ENCODE measurements at regions not wholly inside any gene's neighbourhood (a gene's known extent, or its start where the extent isn't known, plus 50 kb on each side); places are given as distances from the start of the nearest gene placed in this dataset.
"Not testable (repeated sequence)": the region's sequence is repeated elsewhere in the genome, so short reads cannot be mapped to it uniquely, and the experiment has no call there.

DNA sequence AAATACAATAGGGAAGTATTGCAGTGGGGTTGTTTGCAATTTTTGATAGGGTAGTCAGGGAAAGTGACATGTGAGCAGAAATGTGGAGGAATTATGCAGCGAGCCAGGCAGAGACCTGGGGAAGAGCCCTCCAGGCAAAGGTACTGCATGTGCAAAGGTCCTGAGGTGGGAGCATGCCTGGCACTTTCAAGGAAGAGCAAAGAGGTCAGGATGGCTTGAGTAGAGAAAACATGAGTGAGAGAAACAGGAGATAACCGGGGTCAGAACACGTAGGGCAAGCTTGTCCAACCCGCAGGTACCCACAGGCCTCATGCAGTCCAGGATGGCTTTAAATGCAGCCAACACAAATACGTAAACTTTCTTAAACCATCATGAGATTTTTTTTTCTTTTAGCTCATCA is 71.0 kb downstream of the COQ2 start:
- DNase-seq = no peak

DNA sequence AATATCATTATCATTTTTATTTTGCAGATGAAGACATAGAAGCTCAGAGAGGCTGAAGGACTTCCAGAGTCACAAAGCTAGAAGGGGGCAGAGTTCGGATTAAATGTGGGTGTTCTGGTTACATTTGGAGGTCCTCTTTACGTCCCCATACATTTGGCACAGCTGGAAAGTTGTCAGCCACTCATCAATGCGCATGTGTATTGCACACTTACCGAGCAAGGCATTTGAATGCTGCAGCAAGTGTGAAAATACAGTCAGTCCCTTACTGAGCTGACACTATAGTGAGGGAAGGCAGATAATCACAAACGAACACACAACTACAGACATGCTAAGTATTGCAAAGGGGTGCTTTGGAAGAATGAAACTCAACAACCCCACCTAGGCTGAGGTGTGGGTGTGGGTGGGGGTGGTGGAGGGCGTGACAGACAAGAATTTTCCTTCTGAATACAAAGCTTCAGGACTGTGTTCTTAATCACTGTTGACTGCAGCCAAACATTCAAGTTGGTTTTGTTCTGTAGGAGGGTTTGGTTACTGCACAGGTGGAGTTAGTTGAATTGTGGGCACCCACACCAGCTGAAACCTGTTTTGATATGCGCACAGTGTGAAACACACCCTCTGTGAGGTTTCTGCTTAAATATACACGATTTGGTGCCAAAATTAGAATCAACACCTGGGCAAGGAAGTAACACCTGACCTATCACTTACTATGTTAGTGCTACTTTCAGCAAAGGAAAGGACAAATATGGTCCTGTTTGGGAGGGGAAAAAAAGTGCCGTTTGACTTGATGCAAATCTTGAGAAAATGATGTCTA is 72.4 kb downstream of the COQ2 start:
- peak; percentile 15 for DNase-seq

DNA sequence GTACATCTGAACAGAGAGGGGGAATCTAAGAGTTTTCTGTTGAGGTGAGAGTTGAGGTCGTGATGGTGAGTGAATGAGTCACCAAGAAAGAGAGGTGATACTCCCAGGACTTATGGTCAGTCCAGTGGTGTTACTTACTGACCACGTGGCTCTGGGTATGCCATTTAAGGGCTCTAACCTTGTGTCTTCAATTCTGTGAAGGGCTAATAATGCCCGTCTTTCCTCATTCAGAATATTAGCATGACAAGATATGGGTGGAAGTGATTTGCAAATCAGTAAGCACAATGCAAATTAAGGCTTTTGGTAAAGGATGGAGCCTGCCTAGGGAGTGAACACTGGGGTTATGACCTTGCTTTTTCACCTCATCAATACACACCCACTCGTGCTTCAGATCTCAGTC is 75.2 kb downstream of the COQ2 start:
- no peak for DNase-seq

DNA sequence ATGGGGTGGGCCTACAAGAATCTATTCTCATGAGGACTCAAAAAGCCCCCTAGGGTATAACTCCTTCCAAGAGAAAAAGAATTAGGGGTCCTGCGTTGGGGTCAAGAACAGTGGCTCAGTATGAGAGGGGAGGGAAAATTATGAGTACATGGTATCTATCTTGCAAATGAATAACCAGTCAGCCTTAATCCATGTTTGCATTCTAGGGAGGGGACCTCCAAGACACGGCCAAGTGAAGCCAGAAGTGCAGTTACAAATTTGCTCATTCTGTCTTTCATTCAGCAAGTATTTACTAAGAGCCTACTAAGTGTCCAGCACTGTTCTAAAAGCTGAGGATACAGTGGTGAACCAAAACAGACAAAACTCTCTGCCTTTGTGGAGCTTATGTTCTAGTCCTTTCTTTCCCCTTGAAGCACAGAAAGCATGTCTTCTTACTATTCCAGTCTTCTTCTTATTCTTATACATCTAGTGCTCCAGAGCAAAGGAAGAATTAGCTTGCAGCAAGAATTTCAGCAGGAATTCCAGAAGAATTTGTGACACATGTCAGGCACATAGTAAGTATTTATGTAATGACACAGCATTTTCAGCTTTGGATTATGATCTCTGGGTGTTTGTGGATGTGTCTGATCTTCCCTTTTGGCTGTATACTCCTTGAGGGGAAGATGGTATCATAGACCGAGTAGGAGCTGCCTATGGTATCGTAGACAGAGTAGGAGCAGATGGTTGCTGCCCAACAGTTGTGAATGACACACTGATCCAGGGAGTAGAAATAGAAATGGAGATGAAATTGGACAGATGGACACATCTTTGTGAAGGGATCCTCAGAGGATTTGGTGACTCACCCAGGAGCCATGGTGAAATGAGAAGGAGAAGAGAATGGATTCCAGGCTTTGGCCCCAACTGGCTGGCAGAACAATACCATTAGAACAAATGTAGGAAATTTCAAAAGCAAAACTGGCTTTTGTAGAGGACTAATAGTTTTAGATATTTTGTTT is 75.9 kb downstream of the COQ2 start:
- DNase-seq = no peak

DNA sequence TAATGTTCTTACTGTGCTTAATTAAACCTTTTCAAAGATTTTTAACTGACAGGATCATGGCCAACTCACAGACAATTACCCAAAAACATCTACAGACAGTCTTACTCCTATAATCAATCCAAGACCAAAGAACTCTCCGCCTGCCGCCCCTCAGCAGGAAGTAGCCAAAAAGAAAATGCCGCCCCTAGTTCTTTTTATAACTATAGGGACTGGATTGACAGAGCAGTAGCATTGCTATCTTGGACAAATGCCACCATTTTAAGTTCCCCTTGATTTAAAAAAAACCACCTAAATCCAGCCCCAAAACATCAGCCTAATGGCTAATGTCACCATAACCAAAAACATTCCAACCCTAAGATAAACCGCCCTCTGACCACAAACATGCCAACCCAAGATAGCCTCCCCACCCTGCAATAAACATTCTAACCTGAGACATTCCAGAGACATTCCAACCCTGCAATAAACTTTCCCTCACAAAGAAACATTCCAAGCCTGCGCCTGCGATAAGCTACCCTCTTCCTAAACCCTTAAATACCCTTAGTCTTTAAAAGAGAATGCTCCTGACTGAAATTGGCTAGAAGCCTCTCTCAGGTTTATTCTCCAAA is 77.0 kb downstream of the COQ2 start:
- DNase-seq = no peak

DNA sequence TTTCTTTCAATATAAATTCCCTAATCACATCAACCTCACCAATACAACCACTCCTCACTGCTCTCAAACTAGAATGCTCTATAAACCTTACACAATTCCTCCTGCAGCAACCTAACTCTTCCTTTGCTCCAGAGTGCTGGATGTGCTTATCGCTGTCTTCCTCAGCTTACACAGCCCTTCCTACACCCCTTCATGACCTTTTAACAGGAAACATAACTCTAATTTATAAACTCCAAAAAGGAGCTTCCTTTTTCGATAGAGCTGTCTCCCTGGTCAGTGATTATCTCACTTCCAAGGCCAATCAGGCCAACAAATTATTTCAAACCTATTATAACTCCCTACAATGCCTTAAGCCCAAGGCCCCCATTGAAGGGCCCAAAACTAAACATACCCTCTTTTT is 78.8 kb downstream of the COQ2 start:
- DNase-seq = no peak

DNA sequence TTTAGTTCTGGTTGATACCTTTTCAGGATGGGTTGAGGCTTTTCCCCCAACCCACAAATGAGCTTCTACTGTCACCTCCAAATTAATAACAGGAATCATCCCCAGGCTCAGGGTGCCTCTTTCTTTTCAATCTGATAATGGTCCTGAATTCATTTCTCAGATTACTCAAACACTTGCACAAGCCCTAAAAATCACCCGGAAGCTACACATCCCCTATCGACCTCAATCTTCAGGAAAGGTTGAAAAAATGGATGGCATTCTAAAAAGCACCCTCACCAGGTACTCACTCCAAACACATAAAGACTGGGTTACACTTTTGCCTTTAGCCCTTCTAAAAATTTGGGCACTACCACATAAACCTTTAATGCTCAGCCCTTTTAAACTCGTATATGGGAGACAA is 79.9 kb downstream of the COQ2 start:
- DNase-seq = no peak

DNA sequence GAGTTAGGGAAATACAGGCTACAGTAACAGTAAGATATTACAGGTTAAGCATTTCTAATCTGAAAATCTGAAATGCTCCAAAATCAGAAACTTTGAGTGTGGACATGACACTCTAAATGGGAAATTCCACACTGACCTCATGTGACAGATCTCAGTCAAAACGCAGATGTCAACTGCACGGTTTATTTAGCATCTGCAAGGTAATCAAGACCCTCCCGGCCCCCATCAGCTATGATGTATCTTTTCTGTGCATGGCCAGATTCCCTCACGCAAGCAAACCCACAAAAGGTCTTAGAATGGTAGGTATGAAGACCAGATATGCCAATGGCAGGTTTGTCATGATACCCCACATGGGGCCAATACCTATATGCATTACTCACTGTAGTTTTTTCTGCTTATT is 82.8 kb downstream of the COQ2 start:
- no peak for DNase-seq

DNA sequence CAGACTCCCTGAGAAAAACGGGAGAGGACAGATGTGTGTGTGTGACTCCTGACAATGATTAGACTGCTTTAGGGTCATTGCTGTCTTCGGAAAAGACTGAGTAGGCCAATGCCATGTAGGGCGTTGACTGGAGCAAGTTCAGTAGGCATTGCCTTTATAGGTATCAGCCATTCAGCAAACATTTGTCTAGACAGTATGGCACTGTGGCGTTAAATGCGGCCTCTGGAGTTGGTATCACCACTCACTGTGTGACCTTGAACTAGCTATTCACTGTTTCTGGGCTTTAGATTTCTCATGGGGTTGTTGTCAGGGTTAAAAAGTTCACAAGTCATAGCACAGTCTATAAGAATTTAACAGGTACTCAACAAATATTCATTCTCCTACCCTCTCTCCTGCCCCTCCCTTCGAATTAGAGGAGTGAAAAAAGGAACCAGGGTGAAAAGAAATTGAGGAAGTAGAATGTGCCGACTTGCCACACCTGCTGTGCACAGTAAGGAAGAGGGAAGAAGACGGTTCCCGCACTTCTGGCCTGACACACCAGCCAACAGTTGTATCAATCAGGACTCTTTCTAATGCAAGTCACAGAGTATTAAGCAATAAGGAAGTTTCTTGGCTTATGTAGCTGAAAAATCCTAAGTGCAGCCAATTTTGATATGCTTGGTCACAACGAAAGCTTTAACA is 83.2 kb upstream of the PLAC8 start:
- no peak for DNase-seq

DNA sequence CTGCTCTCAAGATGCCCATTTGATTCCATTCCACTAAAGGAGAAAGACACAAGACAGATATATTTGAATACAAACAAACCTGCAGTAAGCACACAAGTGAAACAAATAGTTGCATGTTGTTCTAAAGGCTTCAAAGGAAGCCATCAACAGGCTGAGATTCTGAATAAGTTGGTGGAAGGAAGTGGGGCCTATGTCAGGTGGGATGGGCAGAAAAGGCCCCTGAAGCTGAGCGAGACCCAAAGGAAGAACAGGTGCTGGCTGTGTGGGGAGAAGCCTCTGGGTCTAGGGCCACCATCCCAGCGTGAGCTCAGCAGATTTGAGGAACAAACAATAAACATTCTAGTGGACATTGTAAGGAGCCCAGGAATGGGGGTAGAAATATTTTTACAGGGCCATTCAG is 82.4 kb upstream of the PLAC8 start:
- DNase-seq = no peak

DNA sequence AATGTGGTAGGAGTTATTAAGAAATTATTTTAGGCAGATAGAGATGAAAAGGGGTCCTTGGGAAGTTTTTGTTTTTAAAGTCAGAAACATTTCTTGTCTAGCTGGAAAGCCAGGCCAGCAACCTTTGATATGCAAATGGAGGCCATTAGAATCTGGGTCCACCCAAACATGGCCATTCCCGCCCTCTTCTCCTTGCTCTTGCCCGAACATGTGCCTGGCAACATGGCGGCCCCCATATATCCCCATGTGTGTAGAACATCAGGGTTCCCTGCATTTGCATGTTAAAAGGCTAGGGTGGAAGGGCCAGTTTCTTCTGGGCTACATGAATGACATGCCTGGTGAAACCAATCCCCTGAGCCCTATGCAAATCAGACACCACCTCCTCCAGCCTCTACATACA is 80.7 kb upstream of the PLAC8 start:
- DNase-seq = no peak

DNA sequence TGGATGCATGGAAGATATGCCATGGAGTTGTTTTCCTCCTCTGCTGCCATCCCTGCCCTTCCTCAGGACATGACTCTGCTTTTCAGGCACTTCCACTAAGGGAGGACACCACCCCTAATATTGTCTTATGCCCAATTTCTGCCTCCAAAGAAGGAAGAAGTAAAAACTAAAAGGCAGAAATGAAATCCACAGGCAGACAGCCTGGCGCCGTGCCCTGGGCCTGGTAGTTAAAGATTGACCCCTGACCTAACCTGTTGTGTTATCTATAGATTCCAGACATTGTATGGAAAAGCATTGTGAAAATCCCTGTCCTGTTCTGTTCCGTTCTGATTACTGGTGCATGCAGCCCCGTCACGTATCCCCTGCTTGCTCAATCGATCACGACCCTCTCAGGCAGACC is 80.1 kb upstream of the PLAC8 start:
- not testable (repeated sequence) for DNase-seq

DNA sequence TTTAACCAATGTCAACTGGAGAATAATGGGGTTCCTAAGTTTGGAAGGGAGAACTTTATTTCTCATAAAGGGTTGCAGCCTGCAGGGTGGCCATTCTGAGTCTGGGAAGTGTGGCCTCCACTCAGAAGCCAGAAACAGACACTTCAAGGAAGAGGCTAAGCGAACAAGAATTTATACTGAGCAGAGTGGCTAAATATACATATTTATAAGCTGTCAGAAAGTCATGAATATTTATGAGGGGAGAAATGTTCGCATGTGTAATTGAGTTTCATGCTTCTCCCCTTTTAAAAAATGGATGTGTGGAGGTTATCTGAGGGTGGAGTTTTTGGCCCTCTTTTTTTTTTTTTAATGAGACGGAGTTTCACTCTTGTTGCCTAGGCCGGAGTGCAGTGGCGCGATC is 78.1 kb upstream of the PLAC8 start:
- DNase-seq = no peak

DNA sequence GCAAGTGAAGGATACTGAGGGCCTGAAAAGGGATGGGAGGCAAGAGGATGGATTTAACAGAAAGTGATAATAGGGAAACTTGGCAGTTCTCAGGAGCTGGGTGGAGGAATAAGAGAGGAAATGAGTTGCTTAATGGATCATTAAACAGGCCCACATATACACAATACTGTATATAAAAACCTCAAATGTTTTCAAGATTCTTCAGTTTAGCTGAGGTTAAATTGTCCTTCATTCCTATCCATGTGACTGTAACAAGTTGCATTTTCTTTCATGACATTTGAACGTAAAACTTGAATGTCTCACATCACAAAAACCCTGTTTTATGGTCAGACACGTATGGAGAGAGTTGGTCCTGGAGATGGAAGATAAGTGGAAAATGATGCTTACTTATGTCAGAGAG is 76.5 kb upstream of the PLAC8 start:
- no peak for DNase-seq

DNA sequence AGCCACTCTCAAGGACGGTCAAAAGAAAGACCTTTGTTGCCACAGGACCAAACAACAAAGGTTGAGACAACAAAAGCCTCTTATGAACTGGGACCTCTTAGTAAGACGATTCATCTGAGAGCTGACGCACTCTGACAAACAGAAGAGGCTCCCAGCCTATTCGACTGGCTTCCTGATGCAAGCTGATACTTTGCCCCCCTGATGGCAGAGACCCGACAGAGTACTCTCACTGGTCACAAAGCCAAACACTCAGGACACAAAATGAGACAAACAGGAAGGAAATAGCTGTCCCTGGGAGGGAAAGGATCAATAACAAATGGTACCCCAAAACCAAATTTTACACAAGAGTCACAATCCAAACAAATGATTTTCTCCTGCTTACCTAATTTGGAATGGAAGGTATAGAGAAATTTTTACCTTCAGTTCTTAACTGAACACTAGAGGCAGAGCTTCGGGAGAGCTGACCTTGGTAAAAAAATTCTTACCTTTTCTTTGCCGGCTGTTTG is 75.2 kb upstream of the PLAC8 start:
- DNase-seq = no peak

DNA sequence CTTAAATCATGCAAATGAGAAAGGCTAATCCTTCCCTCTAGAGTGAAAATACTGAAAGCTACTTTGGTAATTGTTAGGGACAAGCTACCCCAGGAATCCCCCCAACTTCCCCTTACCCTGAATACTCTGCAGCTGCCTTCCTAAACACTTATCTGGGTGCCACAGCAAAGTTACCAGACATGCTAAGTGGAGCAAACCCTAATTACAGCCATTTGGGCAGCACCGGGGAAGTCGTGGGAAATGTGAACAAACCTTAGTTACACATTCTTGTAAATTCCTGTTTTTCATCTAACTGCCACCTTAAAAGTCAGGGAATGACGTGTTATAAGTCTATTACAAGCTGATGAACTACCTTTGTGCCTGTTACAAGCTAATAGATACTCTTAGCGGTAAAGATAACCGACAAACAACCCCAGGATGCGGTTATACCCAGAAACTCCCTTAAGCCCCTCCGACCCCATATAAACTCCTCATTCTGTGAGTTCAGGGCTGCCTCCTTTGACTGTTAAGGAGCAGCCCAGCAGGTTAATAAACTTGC is 66.0 kb upstream of the PLAC8 start:
- no peak for DNase-seq

DNA sequence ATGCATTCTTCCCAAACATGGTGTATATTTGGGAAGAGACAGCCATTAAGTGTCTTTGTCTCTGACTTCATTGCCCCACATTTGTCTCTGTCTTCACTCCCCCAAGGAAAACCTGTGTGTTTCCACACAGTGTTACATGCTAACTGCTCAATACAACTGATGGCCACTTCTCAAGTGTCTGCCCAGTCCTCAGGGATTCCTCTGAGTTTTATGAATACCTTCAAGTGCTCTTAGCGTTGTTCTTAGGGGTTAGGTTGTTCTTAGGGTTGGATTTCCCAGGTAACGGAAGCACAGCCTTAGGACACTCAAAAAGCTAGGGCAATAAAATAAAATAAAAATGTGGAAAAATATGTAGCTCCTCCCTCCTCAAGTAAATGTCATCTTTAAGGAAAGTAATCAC is 64.7 kb upstream of the PLAC8 start:
- DNase-seq = no peak

DNA sequence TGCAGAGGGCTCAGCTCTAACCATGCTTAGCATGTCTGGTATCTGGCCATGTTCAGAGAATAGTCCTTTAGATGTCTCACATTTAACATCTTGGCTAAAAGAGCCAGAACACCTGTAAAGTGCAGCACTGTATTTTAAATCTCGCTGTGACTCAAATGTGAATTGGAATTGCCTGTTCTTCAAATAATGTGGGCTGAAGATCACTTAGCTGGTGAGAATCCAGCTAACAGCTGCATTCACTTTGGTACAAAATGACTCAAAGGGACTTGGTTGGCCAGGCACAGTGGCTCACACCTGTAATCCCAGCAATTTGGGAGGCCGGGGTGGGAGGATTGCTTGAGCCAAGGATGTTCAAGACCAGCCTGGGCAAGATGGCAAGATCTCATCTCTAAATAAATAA is 63.5 kb upstream of the PLAC8 start:
- no peak for DNase-seq

DNA sequence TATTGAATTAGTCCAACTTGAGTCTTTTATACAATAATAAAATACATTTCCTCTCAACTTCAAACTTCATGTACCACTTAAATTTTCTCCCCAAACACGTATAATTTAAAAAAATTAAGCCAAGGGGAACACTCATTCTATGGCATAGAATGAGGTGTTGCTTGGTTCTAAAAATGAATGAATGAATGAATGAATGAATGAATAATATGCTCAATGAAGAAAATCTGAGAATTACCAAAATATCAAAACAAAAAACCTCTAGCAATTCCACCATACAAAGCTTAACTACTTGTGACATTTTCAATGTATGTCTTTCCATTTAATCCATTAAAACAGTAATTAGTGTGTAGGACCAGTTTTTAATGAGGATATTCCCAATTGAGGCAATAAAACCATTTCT is 62.7 kb upstream of the PLAC8 start:
- no peak for DNase-seq

DNA sequence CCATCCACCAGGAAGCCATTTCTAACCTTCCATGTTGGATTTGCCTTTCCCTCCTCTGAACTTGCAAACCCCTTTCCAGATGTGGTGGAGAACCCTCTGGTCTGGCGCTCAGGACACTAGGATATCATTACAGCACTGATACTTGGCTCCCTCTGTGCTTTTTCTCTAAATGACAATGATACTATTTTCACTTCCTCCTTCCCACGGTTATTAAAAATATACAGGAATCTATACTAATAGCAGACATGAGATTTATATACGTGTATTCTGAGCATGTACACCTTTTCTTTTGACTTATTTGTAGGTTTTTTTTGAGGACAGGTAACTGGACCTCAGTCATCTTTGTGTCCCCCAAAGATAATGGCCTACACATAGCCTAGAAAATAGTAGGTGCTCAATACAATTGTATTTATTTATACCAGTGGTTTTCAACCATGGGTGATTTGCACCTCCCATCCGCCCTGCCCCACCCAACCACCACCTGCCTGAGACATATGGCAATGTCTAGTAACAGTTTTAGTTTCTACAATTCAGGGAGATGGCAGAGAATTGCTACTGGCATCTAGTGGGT is 60.4 kb upstream of the PLAC8 start:
- no peak for DNase-seq

DNA sequence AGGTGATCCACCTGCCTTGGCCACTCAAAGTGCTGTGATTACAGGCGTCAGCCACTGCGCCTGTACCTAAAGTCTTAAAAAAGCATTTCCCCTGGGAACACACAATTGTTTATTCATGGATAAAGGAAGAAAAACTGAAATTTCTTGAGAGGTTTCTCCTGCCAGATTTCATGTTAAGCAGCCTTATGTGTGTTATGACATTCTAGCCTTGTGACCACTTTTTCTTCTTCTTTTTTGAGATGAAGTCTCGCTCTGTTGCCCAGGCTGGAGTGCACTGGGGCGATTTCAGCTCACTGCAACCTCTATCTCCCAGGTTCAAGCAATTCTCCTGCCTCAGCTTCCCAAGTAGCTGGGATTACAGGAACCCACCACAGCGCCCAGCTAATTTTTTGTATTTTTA is 57.8 kb upstream of the PLAC8 start:
- DNase-seq = no peak

DNA sequence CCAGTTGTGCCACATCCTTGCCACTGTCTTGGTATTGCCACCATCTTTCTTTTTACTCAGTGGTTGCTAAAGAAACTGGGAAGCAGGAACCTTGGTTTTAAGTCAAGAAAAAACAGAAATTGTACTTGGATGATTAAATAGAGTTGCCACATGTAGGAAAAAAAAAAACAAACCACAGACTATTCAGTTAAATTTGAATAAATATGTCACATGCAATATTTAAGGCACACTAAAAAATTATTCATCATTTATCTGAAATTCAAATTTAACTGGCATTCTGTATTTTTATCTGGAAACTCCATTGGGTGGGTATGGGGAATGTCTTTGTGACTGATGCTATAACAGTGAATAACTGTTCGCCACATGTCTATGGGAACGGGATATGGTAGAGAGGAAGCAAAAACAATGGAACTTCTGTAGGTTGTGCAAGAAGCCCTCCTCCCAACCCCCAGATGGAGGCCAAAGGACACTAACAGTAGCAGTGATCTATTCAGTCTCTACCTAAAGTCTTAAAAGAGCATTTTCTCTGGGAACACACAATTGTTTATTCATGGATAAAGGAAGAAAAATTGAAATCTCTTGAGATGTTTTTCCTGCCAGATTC is 57.0 kb upstream of the PLAC8 start:
- no peak for DNase-seq

All from NCI-H345 (cell line).